Naive thymus-derived CD4-positive, alpha-beta T cell (primary cell): ENCODE measurements at regions not wholly inside any gene's neighbourhood (a gene's known extent, or its start where the extent isn't known, plus 50 kb on each side); places are given as distances from the start of the nearest gene placed in this dataset.

Source experiments
- ATAC-seq: fragments of 150-1000 bp; cut with Tn5 transposase; 2 replicates; pipeline ENCODE4 v1.10.0; 2021; ENCODE audit warnings: mild to moderate bottlenecking, moderate library complexity
- CTCF ChIA-PET: fragments of 350-600 bp; sonication (Branson Sonifier 250); formaldehyde crosslinking; loops from one replicate; lab custom pipeline; 2021; ENCODE audit warnings: antibody characterized with exemption; lab: Charles Lee
- POLR2A ChIA-PET: fragments of 350-600 bp; sonication (Branson Sonifier 250); formaldehyde crosslinking; loops from one replicate; lab custom pipeline; 2021; ENCODE audit warnings: antibody characterized with exemption, inconsistent platforms; lab: Charles Lee
- DNase-seq, 9 donors: peaks; one replicate each; pipeline versions ENCODE4 v3.0.0 to v3.0.0-alpha.2; 2020 to 2022; ENCODE audit warnings: mixed read lengths in 1 of 9
- H3K27ac ChIP-seq: one replicate; pipeline ENCODE4 v1.7.0; 2013; ENCODE audit warnings: mild to moderate bottlenecking, low read depth, low read length, moderate library complexity
- H3K27me3 ChIP-seq, 2 donors: one replicate each; pipeline ENCODE4 v1.7.0; 2013; ENCODE audit warnings: low read length in 2 of 2, mild to moderate bottlenecking in 2 of 2, moderate library complexity in 2 of 2; ENCODE audit not compliant: control insufficient read depth in 2 of 2, insufficient read depth in 2 of 2
- H3K36me3 ChIP-seq, 3 experiments: 1 replicate in 2 of 3; 2 replicates in 1 of 3; pipeline ENCODE4 v1.7.0; 2013; ENCODE audit warnings: low read length in 3 of 3, mild to moderate bottlenecking in 3 of 3, moderate library complexity in 1 of 3; ENCODE audit not compliant: insufficient read depth in 3 of 3, control insufficient read depth in 2 of 3
- H3K4me1 ChIP-seq, 2 donors: one replicate each; pipeline ENCODE4 v1.7.0; 2013; ENCODE audit warnings: low read length in 2 of 2, mild to moderate bottlenecking in 2 of 2, moderate library complexity in 1 of 2; ENCODE audit not compliant: control insufficient read depth in 2 of 2, insufficient read depth in 2 of 2
- H3K4me3 ChIP-seq: 2 replicates; pipeline ENCODE4 v1.7.0; 2013; ENCODE audit warnings: mild to moderate bottlenecking, low read length
- H3K9me3 ChIP-seq, 3 experiments: 1 replicate in 2 of 3; 2 replicates in 1 of 3; pipeline ENCODE4 v1.7.0; 2013; ENCODE audit warnings: low read length in 3 of 3; ENCODE audit not compliant: control insufficient read depth in 2 of 3
- H3K27ac Mint-ChIP-seq, 9 donors: one replicate each; pipeline ENCODE4 v1.8.0; 2020 to 2022; ENCODE audit warnings: mixed read lengths in 9 of 9, mild to moderate bottlenecking in 8 of 9, moderate library complexity in 5 of 9, inconsistent platforms in 2 of 9
- H3K27me3 Mint-ChIP-seq, 5 donors: one replicate each; pipeline ENCODE4 v1.8.0; 2021 to 2022; ENCODE audit warnings: mixed read lengths in 5 of 5, mild to moderate bottlenecking in 1 of 5
- H3K36me3 Mint-ChIP-seq, 5 donors: one replicate each; pipeline ENCODE4 v1.8.0; 2020 to 2022; ENCODE audit warnings: mixed read lengths in 5 of 5, mild to moderate bottlenecking in 3 of 5, inconsistent platforms in 1 of 5
- H3K4me1 Mint-ChIP-seq, 7 donors: one replicate each; pipeline ENCODE4 v1.8.0; 2020 to 2022; ENCODE audit warnings: mixed read lengths in 7 of 7, mild to moderate bottlenecking in 3 of 7, inconsistent platforms in 1 of 7
- H3K4me3 Mint-ChIP-seq, 10 donors: one replicate each; pipeline ENCODE4 v1.8.0; 2020 to 2022; ENCODE audit warnings: mild to moderate bottlenecking in 10 of 10, mixed read lengths in 10 of 10, moderate library complexity in 6 of 10, inconsistent platforms in 2 of 10
- H3K9me3 Mint-ChIP-seq, 11 donors: one replicate each; pipeline ENCODE4 v1.8.0; 2020 to 2022; ENCODE audit warnings: mixed read lengths in 11 of 11, mild to moderate bottlenecking in 4 of 11, inconsistent platforms in 1 of 11, moderate library complexity in 1 of 11
- intact Hi-C, 2 donors: fragments of 100-400 bp; cut with micrococcal nuclease; formaldehyde crosslinking; loops; one replicate each; pipeline ENCODE4 v1.15.1; 2023

DNA sequence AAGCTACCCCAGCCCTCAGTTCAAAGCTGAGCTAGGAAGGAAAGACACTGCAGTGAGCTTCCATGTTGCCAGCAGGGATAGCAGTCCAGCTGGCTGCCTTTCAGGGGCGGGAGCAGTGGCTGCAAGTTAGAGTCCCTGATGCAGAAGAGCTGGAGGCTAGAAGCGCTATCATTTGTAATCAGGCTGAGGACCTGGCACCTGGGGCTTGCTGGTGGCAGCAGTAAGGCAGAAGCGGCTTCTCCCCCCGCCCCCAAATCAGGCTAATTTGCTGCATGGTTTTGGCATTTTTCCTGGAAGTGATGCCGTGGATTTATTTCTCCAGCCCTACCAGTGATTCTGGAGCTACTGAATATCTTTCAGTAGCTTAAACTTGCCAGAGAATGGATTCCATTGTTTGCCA lies 203.3 kb downstream of the CLCN4 start:
- CTCF ChIA-PET, result no interaction called here
- no peak for DNase-seq
- H3K4me3 Mint-ChIP-seq, result no peak overlapping the region
- POLR2A ChIA-PET, result no interaction called here
- H3K27me3 ChIP-seq, result no peaks in the 10 kb centered on the region
- H3K36me3 Mint-ChIP-seq, result no peaks in the 10 kb centered on the region
- H3K4me1 ChIP-seq, result no peaks in the 10 kb centered on the region
- no peak overlapping the region for H3K27ac Mint-ChIP-seq
- no peaks in the 10 kb centered on the region for H3K9me3 Mint-ChIP-seq
- H3K4me3 ChIP-seq, result no peak overlapping the region
- no peaks in the 10 kb centered on the region for H3K9me3 ChIP-seq
- intact Hi-C loops, result no loop called here
- H3K27ac ChIP-seq, result no peak overlapping the region
- H3K4me1 Mint-ChIP-seq, result no peaks in the 10 kb centered on the region
- no peak for ATAC-seq
- no peaks in the 10 kb centered on the region for H3K36me3 ChIP-seq
- no peaks in the 10 kb centered on the region for H3K27me3 Mint-ChIP-seq

DNA sequence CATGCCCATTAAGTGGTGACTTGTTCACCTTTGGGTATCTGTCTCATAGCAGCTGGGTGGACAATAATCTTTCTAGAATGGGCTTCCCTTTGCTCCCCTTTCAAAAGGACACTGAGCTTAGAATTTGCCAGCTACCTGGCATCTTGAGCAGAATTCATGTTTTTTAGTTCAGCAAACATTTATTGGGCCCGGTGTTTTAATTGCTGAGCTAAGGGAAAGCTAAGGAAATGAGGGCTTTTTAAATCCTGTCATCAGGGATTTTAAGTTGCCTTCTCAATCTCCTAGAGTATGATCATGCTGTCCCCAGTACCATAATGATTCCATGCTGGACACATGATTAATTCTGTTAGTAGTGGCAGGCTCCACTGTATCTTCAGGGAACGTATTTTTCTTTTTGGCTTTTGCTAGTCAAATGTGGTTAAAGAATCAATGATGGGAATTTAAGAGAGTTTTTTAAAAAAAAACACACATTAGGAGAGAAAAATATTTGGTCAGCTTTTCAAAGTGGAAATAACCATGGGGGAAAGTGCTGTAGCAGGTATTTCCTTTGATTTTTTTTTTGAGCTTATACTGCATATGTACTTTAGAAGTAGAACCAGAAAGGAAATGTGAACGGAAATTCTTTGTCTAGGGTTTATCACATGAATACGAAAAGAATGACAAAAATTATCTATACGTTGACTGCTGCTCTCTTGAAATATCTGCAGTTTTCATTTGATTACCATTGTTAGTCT lies 208.9 kb downstream of the CLCN4 start:
- ATAC-seq (no peak), DNase-seq (no peak)
- ChIA-PET CTCF (no interaction called here), POLR2A (no interaction called here)
- Histone ChIP-seq H3K9me3 (no peaks in the 10 kb centered on the region), H3K27me3 (no peaks in the 10 kb centered on the region), H3K4me1 (no peaks in the 10 kb centered on the region), H3K36me3 (no peaks in the 10 kb centered on the region), H3K4me3 (no peak overlapping the region), H3K27ac (no peak overlapping the region)
- H3K4me1 Mint-ChIP-seq, result no peaks in the 10 kb centered on the region
- no peaks in the 10 kb centered on the region for H3K27me3 Mint-ChIP-seq
- H3K4me3 Mint-ChIP-seq, result no peak overlapping the region
- H3K27ac Mint-ChIP-seq, result no peak overlapping the region
- H3K36me3 Mint-ChIP-seq, result no peaks in the 10 kb centered on the region
- intact Hi-C loops, result no loop called here
- H3K9me3 Mint-ChIP-seq, result peaks cover 0 to 12% (median 0%) of the 10 kb centered on the region in 11 donors

DNA sequence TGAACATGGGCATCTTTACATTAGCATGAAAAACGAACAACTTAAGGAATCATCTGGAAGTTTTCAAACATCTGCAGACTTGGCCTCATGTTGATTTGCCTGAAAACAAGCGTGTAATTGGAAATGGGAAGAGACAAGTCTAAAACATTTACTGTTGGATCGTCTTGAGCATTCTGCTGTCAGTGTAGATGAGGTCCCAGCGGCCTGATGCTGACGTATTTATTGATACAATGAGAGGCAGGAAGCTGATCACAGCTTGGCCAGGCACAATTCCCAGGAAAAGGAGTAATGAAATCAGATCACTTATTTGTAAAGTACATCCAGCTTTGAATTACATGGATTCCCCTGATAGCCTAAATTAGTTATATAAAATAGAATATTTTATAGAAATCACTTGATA lies 210.6 kb downstream of the CLCN4 start:
- ChIA-PET POLR2A (no interaction called here), CTCF (no interaction called here)
- DNase-seq (no peak), ATAC-seq (no peak)
- Histone ChIP-seq H3K36me3 (no peaks in the 10 kb centered on the region), H3K27me3 (no peaks in the 10 kb centered on the region), H3K27ac (no peak overlapping the region), H3K4me1 (no peaks in the 10 kb centered on the region), H3K9me3 (no peaks in the 10 kb centered on the region), H3K4me3 (no peak overlapping the region)
- Mint-ChIP-seq H3K36me3 (no peaks in the 10 kb centered on the region), H3K4me3 (no peak overlapping the region), H3K4me1 (no peaks in the 10 kb centered on the region), H3K27ac (no peak overlapping the region), H3K27me3 (no peaks in the 10 kb centered on the region), H3K9me3 (peaks cover 0 to 12% (median 2%) of the 10 kb centered on the region in 11 donors)
- intact Hi-C loops, result no loop called here

DNA sequence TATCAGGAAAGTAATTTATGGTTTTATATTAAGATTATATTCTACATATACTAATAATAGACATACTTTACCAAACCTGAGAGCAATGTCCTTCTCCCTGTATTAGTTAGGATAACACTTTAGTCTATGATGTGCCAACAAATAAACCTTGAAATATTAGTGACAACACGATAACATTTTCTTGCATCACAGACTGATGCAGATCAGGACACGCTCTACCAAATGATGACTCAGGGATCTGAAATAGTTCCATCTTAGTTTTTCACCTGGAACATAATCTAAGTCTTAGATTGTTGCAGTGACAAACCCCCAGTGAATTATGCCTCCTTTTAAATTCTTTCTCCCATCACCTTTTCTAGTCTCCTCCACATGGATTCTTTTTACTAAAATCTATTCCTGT lies 214.2 kb downstream of the CLCN4 start:
- intact Hi-C loops, result no loop called here
- CTCF ChIA-PET, result no interaction called here
- no peaks in the 10 kb centered on the region for H3K4me1 ChIP-seq
- no peak overlapping the region for H3K4me3 ChIP-seq
- no peaks in the 10 kb centered on the region for H3K36me3 ChIP-seq
- POLR2A ChIA-PET, result no interaction called here
- H3K9me3 ChIP-seq, result no peaks in the 10 kb centered on the region
- Mint-ChIP-seq H3K36me3 (no peaks in the 10 kb centered on the region), H3K27ac (no peak overlapping the region), H3K4me3 (no peak overlapping the region), H3K9me3 (peaks cover 0 to 26% (median 3%) of the 10 kb centered on the region in 11 donors), H3K4me1 (no peaks in the 10 kb centered on the region), H3K27me3 (no peaks in the 10 kb centered on the region)
- H3K27me3 ChIP-seq, result no peaks in the 10 kb centered on the region
- no peak overlapping the region for H3K27ac ChIP-seq
- ATAC-seq, result no peak
- no peak for DNase-seq

DNA sequence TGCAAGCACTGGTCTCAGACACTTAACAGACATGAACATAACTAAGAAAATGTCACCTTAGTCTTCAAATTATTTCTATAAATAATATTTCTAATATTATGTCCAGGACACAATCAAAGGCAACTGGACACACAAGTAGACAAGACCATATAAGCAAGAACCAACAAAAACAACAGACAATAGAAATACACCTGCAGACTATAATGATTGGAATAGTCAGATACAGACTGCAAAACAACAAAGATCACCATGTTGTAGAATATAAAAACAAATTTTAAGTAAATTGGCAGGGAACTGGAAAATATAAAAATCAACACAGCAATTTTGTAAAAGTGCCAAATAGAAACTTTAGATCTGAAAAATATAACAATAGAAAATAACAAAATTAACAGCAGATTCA lies 220.7 kb downstream of the CLCN4 start:
- Histone ChIP-seq H3K4me3 (no peak overlapping the region), H3K36me3 (no peaks in the 10 kb centered on the region), H3K4me1 (no peaks in the 10 kb centered on the region), H3K27ac (no peak overlapping the region), H3K9me3 (no peaks in the 10 kb centered on the region), H3K27me3 (no peaks in the 10 kb centered on the region)
- intact Hi-C loops, result no loop called here
- Mint-ChIP-seq H3K4me3 (no peak overlapping the region), H3K27ac (no peak overlapping the region), H3K36me3 (peaks cover 0 to 5% (median 0%) of the 10 kb centered on the region in 5 donors), H3K9me3 (peaks cover 0 to 33% (median 3%) of the 10 kb centered on the region in 11 donors), H3K4me1 (no peaks in the 10 kb centered on the region), H3K27me3 (no peaks in the 10 kb centered on the region)
- ChIA-PET CTCF (no interaction called here), POLR2A (no interaction called here)
- ATAC-seq, result no peak
- DNase-seq, result no peak

DNA sequence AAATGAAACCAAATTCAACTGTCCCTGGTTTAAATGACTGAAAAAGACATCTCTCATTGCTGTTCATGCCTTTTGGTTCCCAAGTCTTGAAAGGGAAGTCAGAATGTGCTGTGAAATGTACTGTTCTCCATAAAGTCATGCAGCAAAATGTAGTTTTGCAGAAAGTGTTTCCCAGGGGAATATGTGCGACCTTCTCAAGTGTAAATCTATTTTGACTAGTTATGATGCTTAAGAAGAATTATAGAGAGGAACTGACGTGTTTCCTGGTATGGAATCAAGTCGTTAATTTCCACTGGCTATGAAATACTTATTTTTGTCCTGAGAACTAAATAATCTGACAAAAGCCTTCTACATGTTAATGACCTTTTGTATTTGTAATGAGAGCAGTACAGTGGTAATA lies 223.1 kb downstream of the CLCN4 start:
- DNase-seq (no peak), ATAC-seq (no peak)
- peaks cover 0 to 29% (median 3%) of the 10 kb centered on the region in 11 donors for H3K9me3 Mint-ChIP-seq
- peaks cover 0 to 5% (median 0%) of the 10 kb centered on the region in 5 donors for H3K36me3 Mint-ChIP-seq
- Histone ChIP-seq H3K9me3 (no peaks in the 10 kb centered on the region), H3K27me3 (no peaks in the 10 kb centered on the region), H3K36me3 (no peaks in the 10 kb centered on the region), H3K27ac (no peak overlapping the region), H3K4me3 (no peak overlapping the region), H3K4me1 (no peaks in the 10 kb centered on the region)
- H3K4me3 Mint-ChIP-seq, result no peak overlapping the region
- ChIA-PET CTCF (no interaction called here), POLR2A (no interaction called here)
- H3K27me3 Mint-ChIP-seq, result no peaks in the 10 kb centered on the region
- intact Hi-C loops, result no loop called here
- no peaks in the 10 kb centered on the region for H3K4me1 Mint-ChIP-seq
- H3K27ac Mint-ChIP-seq, result no peak overlapping the region

DNA sequence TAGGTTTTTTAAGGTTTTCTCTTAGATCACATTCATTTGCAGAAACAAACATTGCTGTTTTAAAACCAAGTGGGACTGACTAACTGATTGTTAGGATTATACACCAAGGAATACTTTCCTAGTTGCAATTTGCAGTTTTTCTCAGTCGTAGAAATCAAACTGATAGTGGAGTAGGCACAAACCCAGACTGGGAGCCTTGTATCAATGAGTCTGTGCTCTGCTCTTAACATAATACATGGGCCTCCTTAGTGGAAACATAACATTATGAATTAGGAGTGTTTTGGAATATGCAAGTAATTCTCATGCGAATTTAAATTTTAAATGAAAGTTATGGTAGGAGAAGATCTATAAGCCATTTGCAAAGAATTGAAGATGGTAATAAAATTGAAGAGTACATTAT lies 223.5 kb downstream of the CLCN4 start:
- Histone ChIP-seq H3K4me3 (no peak overlapping the region), H3K27ac (no peak overlapping the region), H3K36me3 (no peaks in the 10 kb centered on the region), H3K9me3 (no peaks in the 10 kb centered on the region), H3K4me1 (no peaks in the 10 kb centered on the region), H3K27me3 (no peaks in the 10 kb centered on the region)
- H3K9me3 Mint-ChIP-seq, result peaks cover 0 to 27% (median 3%) of the 10 kb centered on the region in 11 donors
- no peak for DNase-seq
- intact Hi-C loops, result no loop called here
- H3K4me1 Mint-ChIP-seq, result no peaks in the 10 kb centered on the region
- H3K4me3 Mint-ChIP-seq, result no peak overlapping the region
- no peaks in the 10 kb centered on the region for H3K27me3 Mint-ChIP-seq
- CTCF ChIA-PET, result no interaction called here
- no peak for ATAC-seq
- peaks cover 0 to 5% (median 0%) of the 10 kb centered on the region in 5 donors for H3K36me3 Mint-ChIP-seq
- POLR2A ChIA-PET, result no interaction called here
- no peak overlapping the region for H3K27ac Mint-ChIP-seq
